Fibroblast of skin of left biceps (primary cell): ENCODE measurements at regions not wholly inside any gene's neighbourhood (a gene's known extent, or its start where the extent isn't known, plus 50 kb on each side); places are given as distances from the start of the nearest gene placed in this dataset.

Source experiments
- DNase-seq, 2 experiments: peaks; one replicate each; pipeline ENCODE4 v3.0.0-alpha.2; 2013; ENCODE audit warnings: low read depth in 2 of 2

DNA sequence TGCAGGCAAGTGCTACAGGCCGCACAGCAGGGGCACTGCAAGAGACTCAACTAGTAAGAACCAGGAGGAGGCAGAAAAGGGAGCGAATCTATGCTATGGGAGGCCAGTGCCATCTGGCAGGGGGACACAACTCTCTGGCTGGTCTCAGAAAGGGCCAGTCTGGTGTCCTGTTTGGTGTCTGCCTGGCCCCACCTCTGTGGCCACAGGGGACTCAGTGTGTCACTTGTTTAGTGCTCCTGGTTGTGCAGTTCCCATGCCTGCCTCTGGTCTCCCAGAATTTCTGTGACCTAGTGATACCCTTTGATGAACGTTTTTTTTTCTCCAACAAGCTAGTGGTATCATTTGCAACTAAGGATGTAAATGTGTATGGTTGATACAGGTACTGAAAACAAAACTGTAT is 59.2 kb upstream of the JCAD start:
- DNase-seq: no peak

GRCh38 chr10:30117812-30118501 is 58.6 kb upstream of the JCAD start:
- DNase-seq: no peak

DNA sequence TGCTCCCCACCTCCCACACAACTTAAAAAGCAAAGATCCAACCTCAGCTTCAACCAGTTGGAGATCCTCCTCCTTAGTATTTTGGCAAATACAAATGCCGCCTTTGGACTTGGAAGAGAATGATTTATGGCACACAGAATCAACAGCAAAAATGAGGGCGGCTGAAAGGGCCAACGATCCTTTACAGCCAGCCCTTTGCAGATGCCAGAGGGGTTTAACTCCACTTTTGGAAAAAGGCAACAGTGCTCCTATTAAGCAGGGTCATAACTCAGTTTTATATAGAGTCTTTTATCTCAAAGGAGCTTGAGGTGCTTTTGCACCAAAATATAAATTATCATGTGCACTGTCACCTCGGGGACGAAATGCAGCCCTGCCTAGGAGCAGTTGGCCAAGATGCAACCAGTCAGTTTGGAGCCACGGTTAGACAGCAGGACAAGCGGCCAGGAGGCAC is 56.7 kb upstream of the JCAD start:
- DNase-seq: no peak

GRCh38 chr10:30115626-30115940 is 56.2 kb upstream of the JCAD start:
- DNase-seq: no peak

GRCh38 chr10:30114881-30115625 is 55.7 kb upstream of the JCAD start:
- DNase-seq: no peak

GRCh38 chr10:30114401-30114800 is 55.0 kb upstream of the JCAD start:
- DNase-seq: no peak

DNA sequence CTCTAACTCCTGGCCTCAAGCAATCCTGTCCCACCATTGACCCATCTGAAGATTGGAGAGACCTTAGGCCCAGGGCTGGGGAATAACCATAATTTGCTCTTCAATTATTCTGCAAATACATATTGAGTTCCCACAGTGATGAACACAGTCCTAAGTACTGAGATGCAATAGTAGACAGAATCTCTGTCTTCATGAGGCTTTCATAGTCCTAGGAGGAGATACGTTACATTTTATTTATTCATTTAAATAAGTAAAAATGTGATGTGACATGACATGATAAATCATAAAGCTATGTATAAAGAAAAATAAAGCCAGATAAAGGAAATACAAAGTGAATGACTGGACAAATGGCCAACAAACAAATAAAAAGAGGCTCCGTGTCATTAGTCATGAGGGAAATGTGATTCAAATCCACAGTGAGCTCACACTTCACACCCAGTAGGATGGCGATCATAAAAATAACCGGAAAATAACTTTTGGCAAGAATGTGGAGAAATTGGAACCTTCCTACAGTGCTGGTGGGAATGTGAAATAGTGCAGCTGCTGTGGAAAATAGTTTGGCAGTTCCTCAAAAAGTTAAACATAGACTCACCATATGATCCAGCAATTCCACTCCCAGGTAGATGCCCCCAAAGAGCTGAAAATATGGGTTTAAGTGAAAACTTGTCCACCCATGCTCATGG is 52.1 kb upstream of the JCAD start:
- peak; percentile 65 to 69 for DNase-seq
